ENCODE measurements at regions not wholly inside any gene's neighbourhood (a gene's known extent, or its start where the extent isn't known, plus 50 kb on each side); places are given as distances from the start of the nearest gene placed in this dataset.

DNA sequence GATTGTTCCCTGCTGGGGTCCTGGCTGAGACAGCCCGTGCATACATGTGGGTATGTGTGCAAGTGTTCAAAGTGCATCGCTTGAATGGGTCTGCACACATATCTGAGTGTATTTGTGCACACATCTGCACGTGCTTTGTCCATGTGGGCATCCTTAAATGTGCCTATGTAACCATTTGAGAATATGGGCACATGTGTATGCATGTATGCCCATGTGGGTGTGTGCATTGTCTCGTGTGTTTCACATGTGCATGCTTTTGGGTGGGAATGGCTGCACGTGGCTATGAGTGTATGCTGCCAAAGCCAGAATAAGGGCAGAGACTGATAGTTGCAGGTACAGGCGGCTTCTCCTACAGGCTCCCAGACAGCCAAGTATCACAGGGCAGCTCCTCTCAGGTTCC lies 107.3 kb downstream of the LHX2 start:
- Histone ChIP-seq H4K20me1 (ENCODE audit: insufficient read depth, low read length) (no peaks in the 10 kb centered on the region), H3K36me3 (ENCODE audit: insufficient read depth, low read length) (no peaks in the 10 kb centered on the region), H3K4me1 (ENCODE audit: insufficient read depth, low read length, poor library complexity, severe bottlenecking) (no peaks in the 10 kb centered on the region), H3K4me3 (ENCODE audit: low read depth, low read length, poor library complexity, severe bottlenecking) (no peak overlapping the region), H3K4me2 (ENCODE audit: low read length) (no peak overlapping the region), H3K79me2 (ENCODE audit: insufficient read depth, low read depth, low read length) (no peaks in the 10 kb centered on the region), H3K9me3 (ENCODE audit: low read length) (no peaks in the 10 kb centered on the region), H3K27ac (ENCODE audit: low read depth, low read length, poor library complexity, severe bottlenecking) (no peak overlapping the region), H3K9me2 (ENCODE audit: insufficient read depth, low read length) (no peaks in the 10 kb centered on the region), H2AFZ (ENCODE audit: low read length) (no peak overlapping the region)
- ChIA-PET POLR2A (no interaction called here), CTCF (ENCODE audit: unreplicated experiment) (no interaction called here)
- DNase-seq (ENCODE audit: low spot score), result no peak
- TF ChIP-seq EZH2phosphoT487 (IDR thresholded peaks at IDR 0.05; ENCODE audit: borderline replicate concordance, low read depth, low read length) (no peak), CTCF (conservative IDR thresholded peaks at IDR 0.05; ENCODE audit: low read length) (no peak)
- BruUV-seq (replicated peaks), result no TSS peak
- intact Hi-C loops (cut with micrococcal nuclease; ENCODE audit: unreplicated experiment), result no loop called here

- DNase-seq (ENCODE audit: low spot score), result no peak
- H3K9me3 ChIP-seq (ENCODE audit: low read length), result no peaks in the 10 kb centered on the region
- H3K27ac ChIP-seq (ENCODE audit: low read depth, low read length, poor library complexity, severe bottlenecking), result no peak overlapping the region
- no peak overlapping the region for H2AFZ ChIP-seq (ENCODE audit: low read length)
- no peaks in the 10 kb centered on the region for H4K20me1 ChIP-seq (ENCODE audit: insufficient read depth, low read length)
- H3K4me3 ChIP-seq (ENCODE audit: low read depth, low read length, poor library complexity, severe bottlenecking), result no peak overlapping the region
- TF ChIP-seq CTCF (conservative IDR thresholded peaks at IDR 0.05; ENCODE audit: low read length) (no peak), EZH2phosphoT487 (IDR thresholded peaks at IDR 0.05; ENCODE audit: borderline replicate concordance, low read depth, low read length) (no peak)
- ChIA-PET CTCF (ENCODE audit: unreplicated experiment) (no interaction called here), POLR2A (interaction anchor here (0.7 kb wide), 3 partner anchors 40 to 614 kb away, joined by 3 to 6 read pairs (median 3); no protein-coding TSS in a partner anchor)
- H3K79me2 ChIP-seq (ENCODE audit: insufficient read depth, low read depth, low read length), result no peaks in the 10 kb centered on the region
- no TSS peak for BruUV-seq (replicated peaks)
- H3K9me2 ChIP-seq (ENCODE audit: insufficient read depth, low read length), result no peaks in the 10 kb centered on the region
- H3K4me1 ChIP-seq (ENCODE audit: insufficient read depth, low read length, poor library complexity, severe bottlenecking), result no peaks in the 10 kb centered on the region
- intact Hi-C loops (cut with micrococcal nuclease; ENCODE audit: unreplicated experiment), result loop anchor here (10.0 kb wide), 1 partner anchor 575 kb away; no protein-coding TSS in a partner anchor
- H3K4me2 ChIP-seq (ENCODE audit: low read length), result no peak overlapping the region
- no peaks in the 10 kb centered on the region for H3K36me3 ChIP-seq (ENCODE audit: insufficient read depth, low read length)
These were observed 108.7 kb downstream of the LHX2 start for GRCh38 chr9:124120272-124120671.

- DNase-seq (ENCODE audit: low spot score), result no peak
- no TSS peak for BruUV-seq (replicated peaks)
These were observed 110.2 kb downstream of the LHX2 start for GRCh38 chr9:124121725-124122124.

More at GRCh38 chr9:124121725-124122124, 110.2 kb downstream of the LHX2 start:
- H3K4me1 ChIP-seq (ENCODE audit: insufficient read depth, low read length, poor library complexity, severe bottlenecking), result no peaks in the 10 kb centered on the region
- no peaks in the 10 kb centered on the region for H3K9me2 ChIP-seq (ENCODE audit: insufficient read depth, low read length)
- H3K4me3 ChIP-seq (ENCODE audit: low read depth, low read length, poor library complexity, severe bottlenecking), result no peak overlapping the region
- H3K79me2 ChIP-seq (ENCODE audit: insufficient read depth, low read depth, low read length), result no peaks in the 10 kb centered on the region
- H3K27ac ChIP-seq (ENCODE audit: low read depth, low read length, poor library complexity, severe bottlenecking), result no peak overlapping the region
- H3K4me2 ChIP-seq (ENCODE audit: low read length), result no peak overlapping the region
- H3K36me3 ChIP-seq (ENCODE audit: insufficient read depth, low read length), result no peaks in the 10 kb centered on the region
- H3K9me3 ChIP-seq (ENCODE audit: low read length), result no peaks in the 10 kb centered on the region
- ChIA-PET POLR2A (no interaction called here), CTCF (ENCODE audit: unreplicated experiment) (no interaction called here)
- TF ChIP-seq EZH2phosphoT487 (IDR thresholded peaks at IDR 0.05; ENCODE audit: borderline replicate concordance, low read depth, low read length) (no peak), CTCF (conservative IDR thresholded peaks at IDR 0.05; ENCODE audit: low read length) (no peak)
- no peaks in the 10 kb centered on the region for H4K20me1 ChIP-seq (ENCODE audit: insufficient read depth, low read length)
- intact Hi-C loops (cut with micrococcal nuclease; ENCODE audit: unreplicated experiment), result loop anchor here (10.0 kb wide), 1 partner anchor 577 kb away; no protein-coding TSS in a partner anchor
- H2AFZ ChIP-seq (ENCODE audit: low read length), result no peak overlapping the region

Measured in OCI-LY7 (cell line).